MM.1S (cell line): ENCODE measurements at regions not wholly inside any gene's neighbourhood (a gene's known extent, or its start where the extent isn't known, plus 50 kb on each side); places are given as distances from the start of the nearest gene placed in this dataset.

Experiments used
- DNase-seq: peaks from one replicate; pipeline ENCODE4 v3.0.0-alpha.2; 2015
- H2AFZ ChIP-seq: fragments of 300-600 bp; sonication (generic); 2 replicates; pipeline ENCODE4 v1.6.0; 2016; ENCODE audit warnings: antibody characterized with exemption, low read length
- H3F3A ChIP-seq: fragments of 300-600 bp; sonication (generic); 2 replicates; pipeline ENCODE4 v1.6.1; 2016; ENCODE audit warnings: mild to moderate bottlenecking, antibody characterized with exemption, low read length, moderate library complexity, mixed read lengths; ENCODE audit not compliant: insufficient read depth
- H3K27ac ChIP-seq: fragments of 300-600 bp; sonication (generic); 2 replicates; pipeline ENCODE4 v1.5.1; 2016; ENCODE audit warnings: mild to moderate bottlenecking, low read length
- H3K27me3 ChIP-seq: fragments of 300-600 bp; sonication (generic); replicated peaks from 2 replicates; pipeline ENCODE4 v1.6.0; 2016; ENCODE audit warnings: low read length; ENCODE audit not compliant: insufficient read depth
- H3K36me3 ChIP-seq: fragments of 300-600 bp; sonication (generic); replicated peaks from 2 replicates; pipeline ENCODE4 v1.6.1; 2016; ENCODE audit warnings: mild to moderate bottlenecking, low read length, mixed read lengths; ENCODE audit not compliant: insufficient read depth
- H3K4me1 ChIP-seq: fragments of 300-600 bp; sonication (generic); 2 replicates; pipeline ENCODE4 v1.6.1; 2016; ENCODE audit warnings: low read length, mixed read lengths
- H3K4me2 ChIP-seq: fragments of 300-600 bp; sonication (generic); 2 replicates; pipeline ENCODE4 v1.6.0; 2016; ENCODE audit warnings: low read depth, low read length
- H3K4me3 ChIP-seq: fragments of 300-600 bp; sonication (generic); 2 replicates; pipeline ENCODE4 v1.5.1; 2016; ENCODE audit warnings: low read length, mixed read lengths
- H3K79me2 ChIP-seq: fragments of 300-600 bp; sonication (generic); 2 replicates; pipeline ENCODE4 v1.6.1; 2016; ENCODE audit warnings: mixed run types, low read length, mixed read lengths
- H3K9ac ChIP-seq: fragments of 300-600 bp; sonication (generic); 2 replicates; pipeline ENCODE4 v1.6.1; 2016; ENCODE audit warnings: low read length, mixed read lengths
- H3K9me2 ChIP-seq: fragments of 300-600 bp; sonication (generic); replicated peaks from 2 replicates; pipeline ENCODE4 v1.6.1; 2016; ENCODE audit warnings: mild to moderate bottlenecking, low read length, mixed read lengths; ENCODE audit not compliant: insufficient read depth
- H3K9me3 ChIP-seq: fragments of 300-600 bp; sonication (generic); replicated peaks from 2 replicates; pipeline ENCODE4 v1.6.1; 2016; ENCODE audit warnings: mild to moderate bottlenecking, low read length, mixed read lengths; ENCODE audit not compliant: insufficient read depth
- H4K20me1 ChIP-seq: fragments of 300-600 bp; sonication (generic); 2 replicates; pipeline ENCODE4 v1.6.1; 2016; ENCODE audit warnings: mild to moderate bottlenecking, low read length, moderate library complexity, mixed read lengths; ENCODE audit not compliant: insufficient read depth
- CTCF ChIP-seq: fragments of 300-600 bp; sonication (generic); IDR thresholded peaks from 2 replicates; pipeline ENCODE4 v1.5.1; 2016; ENCODE audit warnings: antibody characterized with exemption, low read length, mixed read lengths
- EZH2 ChIP-seq: fragments of 300-600 bp; sonication (generic); optimal IDR thresholded peaks from 2 replicates; pipeline ENCODE3; 2017; ENCODE audit warnings: low read depth, mild to moderate bottlenecking, antibody characterized with exemption, low read length, mixed read lengths
- EZH2phosphoT487 ChIP-seq: fragments of 300-600 bp; sonication (generic); IDR thresholded peaks from 2 replicates; pipeline ENCODE4 v1.6.1; 2018; ENCODE audit warnings: antibody characterized with exemption, low read length

GRCh38 chr5:85049020-85049419, 664.3 kb upstream of the EDIL3 start:
- peak; percentile 48 for TF ChIP-seq CTCF
- TF ChIP-seq EZH2: no peak
- Histone ChIP-seq H3K9ac (no peak overlapping the region), H3K27ac (no peak overlapping the region), H3K4me1 (no peaks in the 10 kb centered on the region), H3K9me3 (no peaks in the 10 kb centered on the region), H4K20me1 (no peaks in the 10 kb centered on the region), H3K9me2 (no peaks in the 10 kb centered on the region), H3K79me2 (no peaks in the 10 kb centered on the region), H3K36me3 (no peaks in the 10 kb centered on the region), H2AFZ (0 out of 2 replicates have a peak overlapping the region, but pooled peaks have one; percentile 21), H3K4me3 (no peak overlapping the region), H3K4me2 (no peak overlapping the region), H3F3A (no peaks in the 10 kb centered on the region), H3K27me3 (no peaks in the 10 kb centered on the region)
- DNase-seq: peak; percentile 27

GRCh38 chr5:85052826-85053225, 668.1 kb upstream of the EDIL3 start:
- TF ChIP-seq CTCF (no peak), EZH2phosphoT487 (no peak), EZH2 (no peak)
- no peak overlapping the region for H3K9ac ChIP-seq
- no peak overlapping the region for H3K4me3 ChIP-seq
- no peaks in the 10 kb centered on the region for H3K79me2 ChIP-seq
- H3K27ac ChIP-seq: no peak overlapping the region
- no peaks in the 10 kb centered on the region for H3K9me2 ChIP-seq
- no peak for DNase-seq
- H3K4me1 ChIP-seq: no peaks in the 10 kb centered on the region
- no peak overlapping the region for H3K4me2 ChIP-seq
- no peaks in the 10 kb centered on the region for H3K9me3 ChIP-seq
- no peaks in the 10 kb centered on the region for H3K36me3 ChIP-seq
- H2AFZ ChIP-seq: no peak overlapping the region
- no peaks in the 10 kb centered on the region for H4K20me1 ChIP-seq
- no peaks in the 10 kb centered on the region for H3F3A ChIP-seq
- H3K27me3 ChIP-seq: no peaks in the 10 kb centered on the region

- Histone ChIP-seq H3K79me2 (no peaks in the 10 kb centered on the region), H3K27ac (no peak overlapping the region), H3K4me3 (no peak overlapping the region), H3K9ac (no peak overlapping the region), H4K20me1 (no peaks in the 10 kb centered on the region), H3F3A (no peaks in the 10 kb centered on the region), H2AFZ (no peak overlapping the region), H3K4me1 (no peaks in the 10 kb centered on the region), H3K27me3 (no peaks in the 10 kb centered on the region), H3K4me2 (no peak overlapping the region), H3K9me2 (no peaks in the 10 kb centered on the region), H3K9me3 (no peaks in the 10 kb centered on the region), H3K36me3 (no peaks in the 10 kb centered on the region)
- DNase-seq: no peak
- TF ChIP-seq EZH2phosphoT487: no peak
- no peak for TF ChIP-seq CTCF
- TF ChIP-seq EZH2: no peak
Observed at GRCh38 chr5:85069659-85070640, 685.3 kb upstream of the EDIL3 start.
